ENCODE measurements at regions not wholly inside any gene's neighbourhood (a gene's known extent, or its start where the extent isn't known, plus 50 kb on each side); places are given as distances from the start of the nearest gene placed in this dataset.

GRCh38 chr6:117191448-117191847, 73.9 kb upstream of the VGLL2 start:
- TF ChIP-seq CTCF (IDR thresholded peaks at IDR 0.05; ENCODE audit: borderline replicate concordance, extremely low read depth, low read length, poor library complexity, severe bottlenecking), result no peak
- TF ChIP-seq EZH2 (IDR thresholded peaks at IDR 0.05; ENCODE audit: borderline replicate concordance, low read depth, low read length, severe bottlenecking), result no peak
- Histone ChIP-seq H3K9me3 (ENCODE audit: insufficient read depth, low read length, severe bottlenecking) (no peaks in the 10 kb centered on the region), H3K4me3 (ENCODE audit: low read depth in 1 of 2, low read length in 2 of 2) (no peak overlapping the region), H3K36me3 (ENCODE audit: insufficient read depth, low read length) (no peaks in the 10 kb centered on the region), H3K79me2 (ENCODE audit: insufficient read depth, low read length) (no peaks in the 10 kb centered on the region), H3K9ac (ENCODE audit: low read depth, low read length) (no peak overlapping the region), H2AFZ (ENCODE audit: low read depth, low read length) (no peak overlapping the region), H3K4me1 (ENCODE audit: insufficient read depth, low read length) (no peaks in the 10 kb centered on the region), H3K27me3 (ENCODE audit: insufficient read depth, low read length, poor library complexity) (no peaks in the 10 kb centered on the region), H3K4me2 (ENCODE audit: insufficient read depth, low read length) (no peak overlapping the region), H3K27ac (ENCODE audit: low read length) (no peak overlapping the region), H4K20me1 (ENCODE audit: insufficient read depth, low read length) (no peaks in the 10 kb centered on the region)
- ATAC-seq (ENCODE audit: insufficient read depth, low read depth) (no peak), DNase-seq (no peak)

GRCh38 chr6:117194271-117194670, 71.1 kb upstream of the VGLL2 start:
- no peaks in the 10 kb centered on the region for H3K4me1 ChIP-seq (ENCODE audit: insufficient read depth, low read length)
- no peaks in the 10 kb centered on the region for H3K79me2 ChIP-seq (ENCODE audit: insufficient read depth, low read length)
- TF ChIP-seq EZH2 (IDR thresholded peaks at IDR 0.05; ENCODE audit: borderline replicate concordance, low read depth, low read length, severe bottlenecking) (no peak), CTCF (IDR thresholded peaks at IDR 0.05; ENCODE audit: borderline replicate concordance, extremely low read depth, low read length, poor library complexity, severe bottlenecking) (no peak)
- H3K9ac ChIP-seq (ENCODE audit: low read depth, low read length), result no peak overlapping the region
- H4K20me1 ChIP-seq (ENCODE audit: insufficient read depth, low read length), result no peaks in the 10 kb centered on the region
- no peaks in the 10 kb centered on the region for H3K9me3 ChIP-seq (ENCODE audit: insufficient read depth, low read length, severe bottlenecking)
- H3K4me3 ChIP-seq (ENCODE audit: low read depth in 1 of 2, low read length in 2 of 2), result no peak overlapping the region
- no peak overlapping the region for H2AFZ ChIP-seq (ENCODE audit: low read depth, low read length)
- no peak for DNase-seq
- H3K27ac ChIP-seq (ENCODE audit: low read length), result no peak overlapping the region
- H3K4me2 ChIP-seq (ENCODE audit: insufficient read depth, low read length), result no peak overlapping the region
- no peaks in the 10 kb centered on the region for H3K27me3 ChIP-seq (ENCODE audit: insufficient read depth, low read length, poor library complexity)
- ATAC-seq (ENCODE audit: insufficient read depth, low read depth), result no peak
- no peaks in the 10 kb centered on the region for H3K36me3 ChIP-seq (ENCODE audit: insufficient read depth, low read length)

GRCh38 chr6:117194978-117195377, 70.4 kb upstream of the VGLL2 start:
- Histone ChIP-seq H3K9ac (ENCODE audit: low read depth, low read length) (no peak overlapping the region), H3K36me3 (ENCODE audit: insufficient read depth, low read length) (no peaks in the 10 kb centered on the region), H3K4me2 (ENCODE audit: insufficient read depth, low read length) (no peak overlapping the region), H3K9me3 (ENCODE audit: insufficient read depth, low read length, severe bottlenecking) (no peaks in the 10 kb centered on the region), H4K20me1 (ENCODE audit: insufficient read depth, low read length) (no peaks in the 10 kb centered on the region), H3K4me1 (ENCODE audit: insufficient read depth, low read length) (no peaks in the 10 kb centered on the region), H3K27me3 (ENCODE audit: insufficient read depth, low read length, poor library complexity) (no peaks in the 10 kb centered on the region), H3K79me2 (ENCODE audit: insufficient read depth, low read length) (no peaks in the 10 kb centered on the region), H3K27ac (ENCODE audit: low read length) (no peak overlapping the region), H3K4me3 (ENCODE audit: low read depth in 1 of 2, low read length in 2 of 2) (no peak overlapping the region), H2AFZ (ENCODE audit: low read depth, low read length) (no peak overlapping the region)
- no peak for DNase-seq
- no peak for TF ChIP-seq CTCF (IDR thresholded peaks at IDR 0.05; ENCODE audit: borderline replicate concordance, extremely low read depth, low read length, poor library complexity, severe bottlenecking)
- TF ChIP-seq EZH2 (IDR thresholded peaks at IDR 0.05; ENCODE audit: borderline replicate concordance, low read depth, low read length, severe bottlenecking), result no peak
- no peak for ATAC-seq (ENCODE audit: insufficient read depth, low read depth)

GRCh38 chr6:117195728-117196127, 69.6 kb upstream of the VGLL2 start:
- Histone ChIP-seq H3K9me3 (ENCODE audit: insufficient read depth, low read length, severe bottlenecking) (no peaks in the 10 kb centered on the region), H3K4me2 (ENCODE audit: insufficient read depth, low read length) (no peak overlapping the region), H2AFZ (ENCODE audit: low read depth, low read length) (no peak overlapping the region), H4K20me1 (ENCODE audit: insufficient read depth, low read length) (no peaks in the 10 kb centered on the region), H3K27ac (ENCODE audit: low read length) (no peak overlapping the region), H3K36me3 (ENCODE audit: insufficient read depth, low read length) (no peaks in the 10 kb centered on the region), H3K4me1 (ENCODE audit: insufficient read depth, low read length) (no peaks in the 10 kb centered on the region), H3K4me3 (ENCODE audit: low read depth in 1 of 2, low read length in 2 of 2) (no peak overlapping the region), H3K9ac (ENCODE audit: low read depth, low read length) (no peak overlapping the region), H3K79me2 (ENCODE audit: insufficient read depth, low read length) (no peaks in the 10 kb centered on the region), H3K27me3 (ENCODE audit: insufficient read depth, low read length, poor library complexity) (no peaks in the 10 kb centered on the region)
- ATAC-seq (ENCODE audit: insufficient read depth, low read depth) (no peak), DNase-seq (no peak)
- TF ChIP-seq EZH2 (IDR thresholded peaks at IDR 0.05; ENCODE audit: borderline replicate concordance, low read depth, low read length, severe bottlenecking) (no peak), CTCF (IDR thresholded peaks at IDR 0.05; ENCODE audit: borderline replicate concordance, extremely low read depth, low read length, poor library complexity, severe bottlenecking) (no peak)
